Small intestine (tissue), 7 donors: ENCODE measurements at regions not wholly inside any gene's neighbourhood (a gene's known extent, or its start where the extent isn't known, plus 50 kb on each side); places are given as distances from the start of the nearest gene placed in this dataset.

ENCODE experiments used
- DNase-seq, 2 donors: peaks; one replicate each; pipeline versions ENCODE4 v3.0.0 to v3.0.0-alpha.2; 2013
- FAIRE-seq: peaks from 2 replicates; lab custom pipeline; 2012; peaks lifted over from hg19 to GRCh38; lab: Jason Lieb, UNC
- H3K27ac ChIP-seq, 3 donors: one replicate each; pipeline ENCODE4 v1.5.1; 2013; ENCODE audit warnings: low read length in 2 of 3, mild to moderate bottlenecking in 2 of 3, control low read depth in 1 of 3, inconsistent platforms in 1 of 3, low read depth in 1 of 3, moderate library complexity in 1 of 3
- H3K27me3 ChIP-seq, 3 donors: one replicate each; pipeline ENCODE4 v1.6.1; 2013; ENCODE audit warnings: low read length in 3 of 3, inconsistent platforms in 1 of 3; ENCODE audit not compliant: control insufficient read depth in 3 of 3, insufficient read depth in 3 of 3
- H3K36me3 ChIP-seq, 3 donors: one replicate each; pipeline ENCODE4 v1.6.1; 2013; ENCODE audit warnings: low read length in 3 of 3, inconsistent platforms in 1 of 3, low read depth in 1 of 3, mild to moderate bottlenecking in 1 of 3, moderate library complexity in 1 of 3; ENCODE audit not compliant: control insufficient read depth in 3 of 3, insufficient read depth in 2 of 3
- H3K4me1 ChIP-seq, 3 donors: one replicate each; pipeline ENCODE4 v1.6.1; 2013; ENCODE audit warnings: low read length in 2 of 3, inconsistent platforms in 1 of 3, low read depth in 1 of 3, mild to moderate bottlenecking in 1 of 3, moderate library complexity in 1 of 3; ENCODE audit not compliant: control insufficient read depth in 3 of 3, insufficient read depth in 2 of 3
- H3K4me3 ChIP-seq, 3 donors: one replicate each; pipeline ENCODE4 v1.5.1; 2013; ENCODE audit warnings: low read length in 3 of 3, control low read depth in 1 of 3, inconsistent platforms in 1 of 3, low read depth in 1 of 3, mild to moderate bottlenecking in 1 of 3, moderate library complexity in 1 of 3
- H3K9me3 ChIP-seq, 2 donors: one replicate each; pipeline ENCODE4 v1.6.1; 2013; ENCODE audit warnings: low read depth in 1 of 2, low read length in 1 of 2; ENCODE audit not compliant: control insufficient read depth in 2 of 2, insufficient read depth in 1 of 2
- WGBS, 3 donors: extraction: QIAGEN DNeasy Blood & Tissue Kit; methylation state at CpG; one replicate each; pipeline ENCODE4 v1.1.7; 2013; 5-methylcytosine and 5-hydroxymethylcytosine counted together
- donor health status: healthy with polysubstance abuse.
- donor health status: control.
- donor health status: control.
- donor health status: Bipolar disorder and iron deficiency.
- donor health status: healthy.

DNA sequence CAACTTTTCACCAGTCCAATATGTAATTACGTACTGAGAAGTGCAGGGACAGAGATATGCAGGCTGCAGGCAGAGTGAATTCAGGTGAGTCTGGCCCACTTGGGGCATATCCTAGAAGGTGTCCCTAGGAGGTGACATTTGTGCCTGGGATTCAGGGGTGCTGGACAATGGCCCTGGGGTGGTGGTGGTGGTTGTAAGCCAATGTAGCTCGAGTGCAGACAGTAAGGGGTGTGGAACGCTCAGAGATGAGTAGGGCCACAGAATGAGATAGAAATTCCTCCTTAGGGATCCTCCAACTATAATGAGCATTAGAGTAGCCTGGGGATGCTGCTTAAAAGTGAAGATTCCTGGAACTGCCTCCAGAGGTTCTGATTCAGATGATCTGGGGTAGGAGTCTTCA lies 221.7 kb upstream of the MPHOSPH6 start:
- FAIRE-seq (no peak), DNase-seq (no peak)
- no peaks in the 10 kb centered on the region for H3K36me3 ChIP-seq
- 61 to 76% (median 63%) methylated on average over 3 of the region's 3 CpGs for WGBS, 3 donors
- no peaks in the 10 kb centered on the region for H3K27me3 ChIP-seq
- no peaks in the 10 kb centered on the region for H3K4me1 ChIP-seq
- no peak overlapping the region for H3K27ac ChIP-seq
- H3K4me3 ChIP-seq: no peak overlapping the region
- H3K9me3 ChIP-seq: no peaks in the 10 kb centered on the region

DNA sequence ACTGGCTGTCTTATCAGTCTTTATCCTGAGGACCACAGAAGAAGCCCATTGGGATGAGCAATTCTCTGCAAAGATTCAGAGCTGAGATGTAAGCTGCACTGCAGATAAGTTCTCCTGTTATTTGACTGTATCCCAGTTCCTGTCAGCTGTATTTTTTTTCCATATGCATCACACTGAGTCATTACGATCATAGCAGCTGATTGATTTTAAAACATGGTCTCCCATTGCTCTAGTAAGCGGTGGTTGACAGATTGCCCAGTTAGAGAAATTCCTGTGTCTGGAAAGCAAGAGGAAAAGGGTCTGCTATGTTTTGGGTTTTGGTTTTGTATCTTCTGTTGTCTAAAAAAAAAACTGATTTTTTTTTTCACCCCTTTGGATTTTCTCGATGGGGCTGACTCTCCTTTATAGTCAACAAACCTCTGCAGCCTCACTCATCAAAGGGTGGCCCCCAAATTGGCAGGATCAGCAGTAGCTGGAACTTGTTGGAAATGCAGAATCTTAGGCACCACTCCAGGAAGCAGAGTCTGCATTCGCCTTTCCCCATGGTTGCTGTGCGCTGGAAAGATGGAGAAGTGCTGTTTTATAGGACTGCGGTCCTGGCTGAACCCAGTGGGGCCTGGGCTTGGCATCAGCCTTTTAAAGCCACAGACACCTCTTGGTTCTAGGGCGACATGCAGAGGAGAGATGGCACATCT lies 220.1 kb upstream of the MPHOSPH6 start:
- H3K4me1 ChIP-seq: no peaks in the 10 kb centered on the region
- no peak for FAIRE-seq
- 68 to 84% (median 76%) methylated on average over 7 of the region's 7 CpGs for WGBS, 3 donors

DNA sequence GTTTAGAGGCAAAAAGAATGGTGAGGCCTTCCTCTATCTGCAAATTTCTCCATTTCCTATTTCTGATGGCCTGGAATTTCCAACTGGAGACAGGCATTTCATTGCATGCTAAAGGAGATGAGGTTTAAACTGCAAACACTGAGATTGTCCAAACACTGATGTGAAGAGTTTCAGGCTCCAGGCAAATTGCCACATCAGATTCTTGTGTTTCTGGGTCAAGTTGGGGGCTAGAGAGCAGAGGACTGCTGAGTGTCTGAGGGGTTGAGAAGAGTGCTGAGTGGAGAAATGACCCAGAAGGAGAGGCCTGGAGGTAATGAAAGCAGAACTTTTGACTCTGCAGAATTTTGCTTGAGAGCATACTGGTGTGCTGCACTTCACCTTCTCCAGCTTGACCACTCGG lies 216.7 kb upstream of the MPHOSPH6 start:
- DNase-seq: peak in 1 of 2 donors; percentile 13
- no peak for FAIRE-seq
- no peak overlapping the region for H3K4me3 ChIP-seq
- no peaks in the 10 kb centered on the region for H3K4me1 ChIP-seq
- H3K27me3 ChIP-seq: no peaks in the 10 kb centered on the region
- 53 to 58% (median 53%) methylated on average over 1 of the region's 1 CpG for WGBS, 3 donors
- H3K36me3 ChIP-seq: no peaks in the 10 kb centered on the region
- peaks cover 0 to 2% of the 10 kb centered on the region in 2 donors for H3K9me3 ChIP-seq
- H3K27ac ChIP-seq: peak overlapping the region in 1 of 3 donors; percentile 9

More for the DNA sequence above, 220.1 kb upstream of the MPHOSPH6 start:
- Histone ChIP-seq H3K36me3 (no peaks in the 10 kb centered on the region), H3K27me3 (no peaks in the 10 kb centered on the region), H3K4me3 (no peak overlapping the region), H3K9me3 (no peaks in the 10 kb centered on the region), H3K27ac (no peak overlapping the region)
- DNase-seq: no peak

DNA sequence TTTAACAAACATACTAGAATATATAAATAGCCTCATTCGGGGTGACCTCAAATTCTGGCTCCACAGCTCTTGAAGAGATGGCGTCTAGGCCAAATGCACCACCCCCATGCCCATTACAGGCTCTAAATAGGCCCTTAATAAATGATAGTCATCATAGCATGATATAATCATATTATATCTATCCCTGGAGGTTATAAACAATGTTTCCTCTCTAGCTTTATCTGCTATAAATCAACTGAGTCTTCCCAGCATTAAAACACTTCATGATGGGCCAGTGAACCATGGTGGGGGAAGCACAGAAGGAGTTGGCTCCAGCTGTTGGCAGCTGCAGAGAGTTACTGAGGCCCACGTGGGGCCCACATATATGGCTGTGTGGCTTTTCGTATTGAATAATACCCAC lies 214.9 kb upstream of the MPHOSPH6 start:
- FAIRE-seq: no peak
- H3K27me3 ChIP-seq: no peaks in the 10 kb centered on the region
- H3K4me1 ChIP-seq: no peaks in the 10 kb centered on the region
- no peak overlapping the region for H3K27ac ChIP-seq
- H3K4me3 ChIP-seq: no peak overlapping the region
- peak in 1 of 2 donors; percentile 16 for DNase-seq
- peaks cover 0 to 5% of the 10 kb centered on the region in 2 donors for H3K9me3 ChIP-seq
- WGBS, 3 donors: 53 to 72% (median 56%) methylated on average over 4 of the region's 4 CpGs
- H3K36me3 ChIP-seq: no peaks in the 10 kb centered on the region

DNA sequence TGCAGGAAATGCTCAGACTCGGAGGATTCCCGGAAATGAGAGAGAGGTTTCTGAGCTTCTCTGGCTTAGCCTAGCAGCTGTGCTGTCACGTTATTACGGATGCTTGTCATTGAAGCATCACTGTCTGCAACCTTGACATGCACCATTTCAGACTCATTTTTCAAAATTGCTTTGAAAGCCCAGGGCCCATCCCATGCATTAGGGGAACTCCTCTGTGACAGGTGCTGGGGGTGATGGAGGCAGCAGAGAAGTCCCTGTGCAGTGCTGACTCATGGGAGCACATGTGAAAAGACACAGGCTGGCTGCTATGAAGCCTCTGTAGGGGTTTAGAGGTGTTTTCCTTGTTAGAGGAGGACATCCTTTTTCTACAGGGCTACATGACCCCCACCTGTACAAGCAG lies 214.0 kb upstream of the MPHOSPH6 start:
- Histone ChIP-seq H3K36me3 (no peaks in the 10 kb centered on the region), H3K4me3 (no peak overlapping the region), H3K27me3 (no peaks in the 10 kb centered on the region), H3K27ac (no peak overlapping the region), H3K9me3 (peaks cover 0 to 5% of the 10 kb centered on the region in 2 donors), H3K4me1 (no peaks in the 10 kb centered on the region)
- DNase-seq (peak in 1 of 2 donors; percentile 10), FAIRE-seq (no peak)
- WGBS, 3 donors: 58 to 87% (median 69%) methylated on average over 4 of the region's 4 CpGs

DNA sequence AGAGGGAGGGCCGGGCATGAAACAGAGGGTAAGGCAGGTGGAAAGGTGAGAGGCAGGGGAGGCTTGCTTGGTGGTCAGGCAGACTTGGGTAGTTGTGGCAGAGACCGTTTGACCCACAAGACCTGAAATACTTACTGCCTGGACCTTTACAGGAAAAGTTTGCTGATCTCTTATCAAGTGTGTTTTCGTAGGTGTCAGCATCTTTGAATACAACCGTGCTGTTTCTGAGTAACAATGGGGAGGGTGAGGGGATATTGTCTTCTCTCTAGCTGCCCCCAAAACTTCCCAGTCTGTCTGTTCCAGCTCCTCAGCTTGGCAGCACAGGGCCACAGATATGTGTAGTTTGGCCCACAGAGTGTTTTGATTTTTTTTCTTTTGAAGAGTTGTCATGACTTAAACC lies 212.5 kb upstream of the MPHOSPH6 start:
- FAIRE-seq (no peak), DNase-seq (no peak)

DNA sequence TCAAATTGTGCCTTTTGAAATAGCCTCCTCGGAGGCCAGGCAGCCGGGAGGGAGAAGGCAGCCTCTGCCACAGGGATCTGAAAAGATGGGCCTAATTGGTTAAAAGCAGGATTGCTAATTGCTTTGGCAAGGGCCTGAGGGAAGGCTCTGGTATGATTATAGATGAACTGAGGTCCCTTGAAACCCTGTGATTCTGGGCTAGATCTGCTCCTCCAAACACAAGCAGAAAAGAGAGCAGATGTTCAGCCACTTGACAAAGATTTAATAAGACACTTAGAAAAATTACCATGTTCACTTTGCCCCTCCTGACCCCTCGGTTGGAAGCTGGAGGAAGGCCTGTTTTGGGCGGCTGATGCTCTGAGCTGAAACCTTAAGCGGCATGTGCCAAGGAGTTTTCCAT lies 209.5 kb upstream of the MPHOSPH6 start:
- no peaks in the 10 kb centered on the region for H3K36me3 ChIP-seq
- H3K27me3 ChIP-seq: no peaks in the 10 kb centered on the region
- H3K4me3 ChIP-seq: no peak overlapping the region
- 71 to 88% (median 75%) methylated on average over 5 of the region's 5 CpGs for whole genome bisulfite sequencing, 3 donors
- H3K9me3 ChIP-seq: peaks cover 0 to 5% of the 10 kb centered on the region in 2 donors
- H3K4me1 ChIP-seq: no peaks in the 10 kb centered on the region
- DNase-seq (no peak), FAIRE-seq (no peak)
- no peak overlapping the region for H3K27ac ChIP-seq

More for the DNA sequence above, 212.5 kb upstream of the MPHOSPH6 start:
- 30 to 53% (median 31%) methylated on average over 4 of the region's 4 CpGs for WGBS, 3 donors
- Histone ChIP-seq H3K4me1 (no peaks in the 10 kb centered on the region), H3K4me3 (no peak overlapping the region), H3K36me3 (no peaks in the 10 kb centered on the region), H3K9me3 (peaks cover 0 to 5% of the 10 kb centered on the region in 2 donors), H3K27ac (no peak overlapping the region), H3K27me3 (no peaks in the 10 kb centered on the region)

DNA sequence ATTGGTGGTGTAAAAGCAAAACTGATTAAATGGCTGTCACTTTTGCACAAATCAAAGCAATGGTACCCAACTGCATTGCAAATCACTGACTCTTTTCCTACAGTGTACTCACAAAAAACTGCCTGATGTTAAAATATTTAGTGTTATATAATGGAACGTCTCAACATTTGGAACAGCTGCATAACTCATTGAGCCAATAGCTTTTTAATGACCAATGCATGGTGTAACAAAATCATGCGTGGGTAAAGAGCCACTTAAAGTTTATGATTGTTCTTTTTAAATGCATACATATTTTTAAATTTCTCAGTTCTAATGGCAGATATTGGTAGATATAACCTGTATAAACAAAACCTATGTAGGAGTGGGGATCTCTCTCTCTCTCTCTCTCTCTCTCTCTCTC lies 204.0 kb upstream of the MPHOSPH6 start:
- Histone ChIP-seq H3K36me3 (no peaks in the 10 kb centered on the region), H3K4me3 (no peak overlapping the region), H3K27ac (no peak overlapping the region), H3K27me3 (no peaks in the 10 kb centered on the region), H3K9me3 (no peaks in the 10 kb centered on the region), H3K4me1 (no peaks in the 10 kb centered on the region)
- 53 to 57% (median 54%) methylated on average over 2 of the region's 2 CpGs for WGBS, 3 donors
- no peak for DNase-seq
- FAIRE-seq: no peak

DNA sequence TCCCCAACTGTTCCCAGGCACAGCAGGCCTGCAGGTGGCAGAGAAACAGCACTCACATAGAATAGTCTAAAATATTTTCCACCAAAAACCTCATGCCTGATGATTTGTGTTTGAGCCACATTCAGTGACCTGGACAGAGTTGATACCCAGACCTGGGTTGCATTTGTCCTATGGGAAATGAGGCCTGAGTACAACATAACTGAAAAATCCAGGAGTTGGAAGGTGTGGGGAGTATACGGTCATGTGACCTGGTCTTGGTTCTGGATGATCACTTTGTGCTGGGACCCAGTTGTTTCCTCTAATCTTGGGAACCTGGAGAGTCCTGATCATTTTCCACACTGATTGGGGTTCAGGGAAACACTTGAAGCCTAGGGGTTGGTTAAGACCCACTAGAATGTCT lies 200.3 kb upstream of the MPHOSPH6 start:
- WGBS, 3 donors: 89 to 98% (median 93%) methylated on average over 1 of the region's 1 CpG
- FAIRE-seq: no peak
- no peaks in the 10 kb centered on the region for H3K4me1 ChIP-seq

More for the DNA sequence above, 200.3 kb upstream of the MPHOSPH6 start:
- H3K27ac ChIP-seq: no peak overlapping the region
- no peak overlapping the region for H3K4me3 ChIP-seq
- H3K9me3 ChIP-seq: no peaks in the 10 kb centered on the region
- DNase-seq: no peak
- no peaks in the 10 kb centered on the region for H3K36me3 ChIP-seq
- peaks cover 0 to 4% (median 0%) of the 10 kb centered on the region in 3 donors for H3K27me3 ChIP-seq
